Ishikawa (cell line): ENCODE measurements at regions not wholly inside any gene's neighbourhood (a gene's known extent, or its start where the extent isn't known, plus 50 kb on each side); places are given as distances from the start of the nearest gene placed in this dataset.
A peak's percentile ranks its signal among the peaks of the same experiment; 100 is the strongest.

Experiments
- CEBPB ChIP-seq: IDR thresholded peaks from 2 replicates; pipeline ENCODE4 v1.6.1; 2012
- CREB1 ChIP-seq: IDR thresholded peaks from 2 replicates; pipeline ENCODE4 v1.6.1; 2012; ENCODE audit warnings: low read depth
- EGR1 ChIP-seq: IDR thresholded peaks from 2 replicates; pipeline ENCODE4 v1.6.1; 2012
- EP300 ChIP-seq: IDR thresholded peaks from 2 replicates; pipeline ENCODE4 v1.6.1; 2012; ENCODE audit warnings: borderline replicate concordance
- FOXM1 ChIP-seq: IDR thresholded peaks from 2 replicates; pipeline ENCODE4 v1.6.1; 2012; ENCODE audit warnings: low read depth, borderline replicate concordance
- NFIC ChIP-seq: IDR thresholded peaks from 2 replicates; pipeline ENCODE4 v1.6.1; 2012
- RAD21 ChIP-seq: IDR thresholded peaks from 2 replicates; pipeline ENCODE4 v1.6.1; 2012; ENCODE audit warnings: low read depth
- TAF1 ChIP-seq: IDR thresholded peaks from 2 replicates; pipeline ENCODE4 v1.6.1; 2012; ENCODE audit warnings: low read depth, mild to moderate bottlenecking
- TCF12 ChIP-seq: IDR thresholded peaks from 2 replicates; pipeline ENCODE4 v1.6.1; 2012; ENCODE audit warnings: low read depth
- TEAD4 ChIP-seq: IDR thresholded peaks from 2 replicates; pipeline ENCODE4 v1.6.1; 2012
- YY1 ChIP-seq: IDR thresholded peaks from 2 replicates; pipeline ENCODE4 v1.6.1; 2012; ENCODE audit warnings: low read depth
- ZBTB7A ChIP-seq: IDR thresholded peaks from 2 replicates; pipeline ENCODE4 v1.6.1; 2012; ENCODE audit warnings: low read depth
- TF ChIP-seq, protein P1 (sequence below): IDR thresholded peaks from 2 replicates; pipeline ENCODE4 v1.6.1; 2012
- TF ChIP-seq, protein P2 (sequence below): IDR thresholded peaks from 2 replicates; pipeline ENCODE4 v1.6.1; 2012
- TF ChIP-seq, protein P3 (sequence below): IDR thresholded peaks from 2 replicates; pipeline ENCODE4 v1.6.1; 2012; ENCODE audit warnings: low read depth, mild to moderate bottlenecking

DNA sequence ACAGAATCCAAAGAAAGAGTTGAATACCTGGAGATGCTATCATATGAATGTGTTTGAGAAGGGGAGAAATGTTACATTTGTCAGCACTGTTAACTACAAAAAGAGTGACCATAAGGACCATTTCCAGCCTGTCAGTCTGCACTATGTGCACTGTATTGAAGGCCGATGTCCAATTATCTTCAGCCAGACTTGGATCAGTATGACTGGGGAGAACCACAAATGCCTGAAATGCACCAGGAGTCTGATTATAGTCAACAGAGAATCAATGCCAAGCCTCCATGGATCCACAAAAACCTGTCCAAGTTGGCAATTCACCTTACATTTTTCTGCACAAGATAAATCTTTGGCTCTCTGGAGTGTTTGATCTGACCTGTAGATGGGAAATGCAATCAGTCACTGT lies 697.5 kb upstream of the SGCG start:
- TF ChIP-seq CEBPB (no peak), TCF12 (no peak), RAD21 (no peak), YY1 (no peak), FOXM1 (no peak), TEAD4 (no peak), TAF1 (no peak), NFIC (no peak), EGR1 (no peak), ZBTB7A (no peak), EP300 (no peak), CREB1 (no peak)
- TF ChIP-seq, protein P1, sequence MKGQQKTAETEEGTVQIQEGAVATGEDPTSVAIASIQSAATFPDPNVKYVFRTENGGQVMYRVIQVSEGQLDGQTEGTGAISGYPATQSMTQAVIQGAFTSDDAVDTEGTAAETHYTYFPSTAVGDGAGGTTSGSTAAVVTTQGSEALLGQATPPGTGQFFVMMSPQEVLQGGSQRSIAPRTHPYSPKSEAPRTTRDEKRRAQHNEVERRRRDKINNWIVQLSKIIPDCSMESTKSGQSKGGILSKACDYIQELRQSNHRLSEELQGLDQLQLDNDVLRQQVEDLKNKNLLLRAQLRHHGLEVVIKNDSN = no peak
- TF ChIP-seq, protein P2, sequence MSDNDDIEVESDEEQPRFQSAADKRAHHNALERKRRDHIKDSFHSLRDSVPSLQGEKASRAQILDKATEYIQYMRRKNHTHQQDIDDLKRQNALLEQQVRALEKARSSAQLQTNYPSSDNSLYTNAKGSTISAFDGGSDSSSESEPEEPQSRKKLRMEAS = no peak
- TF ChIP-seq, protein P3, sequence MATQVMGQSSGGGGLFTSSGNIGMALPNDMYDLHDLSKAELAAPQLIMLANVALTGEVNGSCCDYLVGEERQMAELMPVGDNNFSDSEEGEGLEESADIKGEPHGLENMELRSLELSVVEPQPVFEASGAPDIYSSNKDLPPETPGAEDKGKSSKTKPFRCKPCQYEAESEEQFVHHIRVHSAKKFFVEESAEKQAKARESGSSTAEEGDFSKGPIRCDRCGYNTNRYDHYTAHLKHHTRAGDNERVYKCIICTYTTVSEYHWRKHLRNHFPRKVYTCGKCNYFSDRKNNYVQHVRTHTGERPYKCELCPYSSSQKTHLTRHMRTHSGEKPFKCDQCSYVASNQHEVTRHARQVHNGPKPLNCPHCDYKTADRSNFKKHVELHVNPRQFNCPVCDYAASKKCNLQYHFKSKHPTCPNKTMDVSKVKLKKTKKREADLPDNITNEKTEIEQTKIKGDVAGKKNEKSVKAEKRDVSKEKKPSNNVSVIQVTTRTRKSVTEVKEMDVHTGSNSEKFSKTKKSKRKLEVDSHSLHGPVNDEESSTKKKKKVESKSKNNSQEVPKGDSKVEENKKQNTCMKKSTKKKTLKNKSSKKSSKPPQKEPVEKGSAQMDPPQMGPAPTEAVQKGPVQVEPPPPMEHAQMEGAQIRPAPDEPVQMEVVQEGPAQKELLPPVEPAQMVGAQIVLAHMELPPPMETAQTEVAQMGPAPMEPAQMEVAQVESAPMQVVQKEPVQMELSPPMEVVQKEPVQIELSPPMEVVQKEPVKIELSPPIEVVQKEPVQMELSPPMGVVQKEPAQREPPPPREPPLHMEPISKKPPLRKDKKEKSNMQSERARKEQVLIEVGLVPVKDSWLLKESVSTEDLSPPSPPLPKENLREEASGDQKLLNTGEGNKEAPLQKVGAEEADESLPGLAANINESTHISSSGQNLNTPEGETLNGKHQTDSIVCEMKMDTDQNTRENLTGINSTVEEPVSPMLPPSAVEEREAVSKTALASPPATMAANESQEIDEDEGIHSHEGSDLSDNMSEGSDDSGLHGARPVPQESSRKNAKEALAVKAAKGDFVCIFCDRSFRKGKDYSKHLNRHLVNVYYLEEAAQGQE = no peak

DNA sequence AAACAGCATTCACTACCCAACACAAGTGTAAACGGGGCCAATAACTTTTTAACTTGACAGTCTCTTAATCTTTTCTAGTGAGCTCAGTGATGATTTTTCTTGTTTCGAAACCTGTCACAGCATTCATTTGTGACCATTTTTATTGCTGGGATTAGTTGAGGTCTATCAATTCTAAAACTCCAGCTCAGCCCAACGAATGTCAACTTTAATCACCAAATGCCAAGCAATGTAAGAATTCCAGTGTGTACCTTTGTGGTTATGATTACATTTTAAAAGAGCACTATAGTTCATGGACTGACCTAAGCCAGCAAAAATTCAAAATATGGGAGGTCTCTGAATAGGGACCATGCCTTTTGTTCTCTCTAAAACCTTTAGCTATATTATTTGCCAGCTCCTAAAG lies 694.3 kb upstream of the SGCG start:
- TF ChIP-seq FOXM1 (peak; percentile 81), TCF12 (peak; percentile 77), EP300 (peak; percentile 88), NFIC (peak; percentile 58), TEAD4 (peak; percentile 90), CEBPB (peak; percentile 70), TAF1 (no peak)
- TF ChIP-seq, protein P2 = no peak
- TF ChIP-seq, protein P1 = no peak
- TF ChIP-seq, protein P3 = no peak

DNA sequence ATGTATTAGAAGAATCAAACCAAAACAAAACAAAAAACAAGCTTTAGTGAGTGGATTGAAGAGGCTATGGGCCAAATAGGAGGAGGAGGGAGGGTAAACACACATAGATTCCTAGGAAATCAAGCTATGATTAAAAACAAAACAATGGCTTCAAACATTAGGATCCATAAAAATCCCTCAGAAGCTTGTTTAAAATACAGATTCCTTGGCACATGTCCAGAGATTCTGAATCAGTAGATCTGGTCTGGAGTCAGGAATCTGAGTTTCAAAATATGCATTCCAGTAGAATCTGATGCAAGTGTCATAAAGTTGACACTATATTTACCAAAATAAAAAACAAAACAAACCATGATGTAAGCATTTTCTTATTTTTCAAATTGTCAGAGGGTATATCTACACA lies 692.8 kb upstream of the SGCG start:
- TF ChIP-seq ZBTB7A (no peak), YY1 (no peak), CEBPB (0 out of 2 replicates have a peak, but pooled peaks have one; percentile 7), TEAD4 (no peak; the same call in 1 of the 2 replicates), NFIC (peak; percentile 72), TCF12 (no peak), TAF1 (no peak), CREB1 (no peak)
- TF ChIP-seq, protein P3 = no peak

DNA sequence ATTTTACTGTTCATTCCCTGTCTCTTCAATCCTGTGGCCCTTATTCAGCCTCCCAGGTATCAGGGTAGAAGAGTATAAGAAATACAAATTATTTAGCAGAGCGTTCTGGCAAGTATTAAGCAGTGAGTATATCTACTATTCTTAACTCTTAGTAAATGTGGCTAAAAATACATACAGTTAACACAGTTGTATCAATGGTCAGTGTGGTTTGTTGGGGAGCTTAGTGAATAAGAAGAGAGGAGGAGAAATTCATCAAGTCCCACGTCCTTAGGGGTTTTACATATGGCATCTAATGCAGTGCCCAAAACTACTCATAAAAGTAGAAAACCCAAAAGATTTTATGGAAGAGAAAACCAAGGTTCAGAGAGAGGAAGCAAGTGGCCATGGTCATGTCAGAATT lies 691.0 kb upstream of the SGCG start:
- no peak for TF ChIP-seq YY1
- no peak for TF ChIP-seq EGR1
- TF ChIP-seq FOXM1 = no peak
- TF ChIP-seq NFIC = no peak
- TF ChIP-seq RAD21 = no peak
- TF ChIP-seq TCF12 = no peak
- TF ChIP-seq, protein P1 = no peak
- TF ChIP-seq TEAD4 = no peak
- TF ChIP-seq CEBPB = no peak
- no peak for TF ChIP-seq EP300
- TF ChIP-seq, protein P2 = no peak
- TF ChIP-seq CREB1 = no peak
- no peak for TF ChIP-seq ZBTB7A
- TF ChIP-seq, protein P3 = no peak
- no peak for TF ChIP-seq TAF1
